ENCODE measurements at regions not wholly inside any gene's neighbourhood (a gene's known extent, or its start where the extent isn't known, plus 50 kb on each side); places are given as distances from the start of the nearest gene placed in this dataset.

DNA sequence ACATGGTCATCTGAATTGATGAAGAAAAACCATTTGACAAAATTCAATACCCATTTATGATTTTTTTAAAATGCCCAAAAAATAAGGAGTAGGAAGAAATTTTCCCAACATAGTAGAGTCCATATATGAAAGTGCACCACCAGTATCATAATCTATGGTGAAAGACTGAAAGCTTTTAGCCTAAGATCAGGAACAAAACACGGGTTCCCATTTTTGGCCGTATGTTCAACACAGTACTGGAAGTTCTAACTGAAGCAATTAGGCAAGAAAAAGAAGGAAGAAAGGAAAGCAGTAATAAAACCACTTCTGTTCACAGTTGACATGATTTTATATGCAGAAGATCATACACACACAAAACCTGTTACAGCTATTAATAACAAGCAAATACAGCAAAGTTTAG lies 227.8 kb upstream of the RAB4A start:
- DNase-seq = no peak
- in situ Hi-C loops (cut with HindIII; ENCODE audit: low pct_ligation_motif_present, low pct_unique_long_range_greater_than_20kb, low sequenced_read_pairs) = no loop called here

DNA sequence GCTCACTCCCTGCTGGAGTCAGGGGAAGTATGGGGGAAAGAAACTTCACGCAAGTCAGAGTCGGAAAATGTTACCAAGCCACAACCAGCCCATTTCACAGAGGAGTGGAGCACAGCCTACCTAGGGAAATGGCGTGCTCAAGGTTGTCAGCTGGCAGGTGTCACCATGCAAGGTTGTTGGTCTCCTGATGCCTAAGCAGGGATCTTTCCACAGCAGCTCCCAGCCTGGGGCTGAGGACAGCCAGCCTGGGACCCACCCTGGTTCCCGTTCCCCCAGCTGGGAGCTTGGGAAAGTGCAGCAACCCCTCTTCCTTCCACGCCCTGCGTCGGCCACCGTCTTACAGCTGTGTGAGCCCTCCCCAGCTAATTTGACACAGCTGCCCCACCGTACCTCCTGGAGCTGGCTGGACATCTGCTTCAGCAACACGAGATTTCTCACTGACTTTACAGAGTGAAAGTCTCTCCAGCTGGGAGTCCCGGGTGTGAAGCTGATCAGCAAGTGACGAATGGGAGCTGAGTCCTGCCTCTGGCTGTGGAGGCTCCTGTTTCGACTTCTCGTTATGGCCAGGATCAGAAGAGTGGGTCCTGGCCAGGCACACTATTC lies 224.6 kb upstream of the RAB4A start:
- no peak for DNase-seq
- in situ Hi-C loops (cut with HindIII; ENCODE audit: low pct_ligation_motif_present, low pct_unique_long_range_greater_than_20kb, low sequenced_read_pairs) = no loop called here

DNA sequence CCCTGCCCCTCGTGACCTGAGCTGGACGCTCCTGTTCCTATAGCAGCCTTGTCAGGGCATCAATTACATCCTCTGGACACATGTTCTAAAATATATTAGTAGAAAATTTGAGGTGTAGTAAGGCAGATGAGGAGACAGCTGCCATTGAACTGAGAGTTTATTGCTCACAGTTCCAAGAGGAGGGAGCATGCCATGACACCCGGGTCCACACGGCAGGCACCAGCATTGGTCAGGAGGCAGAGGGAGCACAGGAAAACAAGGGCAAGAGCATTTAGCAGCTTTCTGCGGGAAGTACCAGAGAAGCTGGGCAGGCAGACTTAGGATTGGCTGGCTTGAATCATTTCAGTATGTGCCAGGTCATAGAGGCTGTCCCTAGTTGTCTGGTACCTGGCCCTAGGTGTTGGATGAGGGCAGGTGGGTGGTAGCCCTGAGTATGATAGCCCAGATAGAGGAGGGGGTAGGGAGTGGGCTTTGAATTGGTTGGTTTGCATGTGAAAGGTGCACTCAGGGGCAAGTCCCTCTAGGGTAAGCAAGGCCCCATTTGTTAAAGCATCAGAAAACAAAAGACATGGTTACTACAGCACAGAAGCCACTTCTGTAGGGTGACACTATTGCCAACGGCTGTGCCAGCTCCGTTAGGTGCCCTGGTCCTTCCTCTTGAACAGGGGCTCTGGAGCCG lies 223.6 kb upstream of the RAB4A start:
- no peak for DNase-seq
- in situ Hi-C loops (cut with HindIII; ENCODE audit: low pct_ligation_motif_present, low pct_unique_long_range_greater_than_20kb, low sequenced_read_pairs) = no loop called here

DNA sequence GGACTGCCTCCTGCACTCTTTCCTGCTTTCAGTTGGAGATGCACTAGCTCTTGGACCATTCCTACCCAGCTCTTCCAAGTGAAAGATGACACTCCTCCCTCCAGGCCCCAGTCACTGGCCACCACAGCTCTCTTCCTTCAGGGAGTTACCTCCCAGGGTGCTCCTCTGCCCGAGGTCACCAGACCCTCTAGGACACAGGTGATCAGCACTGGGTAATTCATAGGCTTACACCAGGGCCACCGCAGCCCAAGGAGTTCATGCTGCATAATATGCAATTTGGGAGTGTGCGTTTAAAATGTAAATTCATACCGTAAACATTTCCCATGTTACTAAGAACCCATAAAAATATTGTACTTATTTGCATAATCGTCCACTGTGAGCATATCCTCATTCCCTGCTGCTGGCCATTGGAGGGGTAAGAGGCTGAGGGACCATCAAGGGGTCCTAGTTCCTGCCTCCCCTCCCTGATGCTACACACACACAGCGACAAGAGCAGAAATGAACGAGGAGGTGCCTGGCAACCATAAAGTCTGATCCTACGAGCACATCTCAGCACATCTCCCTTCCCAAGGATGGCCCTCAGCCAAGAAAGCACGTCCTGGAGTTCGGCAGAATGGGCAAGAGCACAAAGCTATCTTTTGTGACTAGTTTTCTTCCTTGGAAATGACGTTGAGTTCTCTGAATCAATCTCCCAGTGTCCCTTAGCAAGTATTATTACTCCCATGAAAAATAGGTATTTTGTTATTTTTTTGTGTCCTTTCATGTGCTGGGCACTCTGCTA lies 222.9 kb upstream of the RAB4A start:
- no peak for DNase-seq
- in situ Hi-C loops (cut with HindIII; ENCODE audit: low pct_ligation_motif_present, low pct_unique_long_range_greater_than_20kb, low sequenced_read_pairs) = no loop called here

DNA sequence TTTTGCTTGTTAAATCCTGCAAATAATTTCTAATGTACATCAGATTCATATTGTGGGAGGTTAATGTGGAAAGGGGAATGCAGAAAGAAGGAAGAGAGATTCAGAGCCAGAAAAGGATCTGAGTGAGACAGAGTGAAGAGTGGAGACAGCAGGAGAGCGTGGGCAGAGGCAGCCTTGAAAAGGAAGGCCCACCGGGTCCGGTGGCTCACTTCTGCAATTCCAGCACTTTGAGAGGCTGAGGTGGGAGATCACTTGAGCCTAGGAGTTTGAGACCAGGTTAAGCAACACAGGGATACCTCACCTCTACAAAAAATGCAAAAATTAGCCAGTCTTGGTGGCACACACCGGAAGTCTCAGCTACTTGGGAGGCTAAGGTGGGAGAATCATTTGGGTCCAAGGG lies 222.0 kb upstream of the RAB4A start:
- in situ Hi-C loops (cut with HindIII; ENCODE audit: low pct_ligation_motif_present, low pct_unique_long_range_greater_than_20kb, low sequenced_read_pairs) = no loop called here
- DNase-seq = no peak

DNA sequence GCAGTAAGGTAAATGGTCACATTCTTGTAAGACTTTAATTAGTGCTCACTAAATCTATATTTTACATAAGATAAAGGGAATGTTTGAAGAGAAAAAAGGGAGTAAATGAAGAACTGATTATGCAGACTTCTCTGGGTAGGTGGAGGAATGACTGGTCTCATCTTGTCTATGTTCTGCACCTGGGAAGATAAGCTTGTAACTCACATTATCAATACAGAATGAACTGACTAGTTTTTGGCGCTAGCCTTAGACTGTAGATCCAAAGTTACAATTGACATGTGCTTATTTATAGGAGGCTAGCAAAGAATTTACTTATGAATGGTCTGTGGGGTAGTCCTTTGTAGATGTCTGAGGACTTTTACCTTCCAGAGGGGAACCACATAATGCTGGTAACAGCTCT lies 214.9 kb upstream of the RAB4A start:
- in situ Hi-C loops (cut with HindIII; ENCODE audit: low pct_ligation_motif_present, low pct_unique_long_range_greater_than_20kb, low sequenced_read_pairs) = no loop called here
- DNase-seq = no peak

DNA sequence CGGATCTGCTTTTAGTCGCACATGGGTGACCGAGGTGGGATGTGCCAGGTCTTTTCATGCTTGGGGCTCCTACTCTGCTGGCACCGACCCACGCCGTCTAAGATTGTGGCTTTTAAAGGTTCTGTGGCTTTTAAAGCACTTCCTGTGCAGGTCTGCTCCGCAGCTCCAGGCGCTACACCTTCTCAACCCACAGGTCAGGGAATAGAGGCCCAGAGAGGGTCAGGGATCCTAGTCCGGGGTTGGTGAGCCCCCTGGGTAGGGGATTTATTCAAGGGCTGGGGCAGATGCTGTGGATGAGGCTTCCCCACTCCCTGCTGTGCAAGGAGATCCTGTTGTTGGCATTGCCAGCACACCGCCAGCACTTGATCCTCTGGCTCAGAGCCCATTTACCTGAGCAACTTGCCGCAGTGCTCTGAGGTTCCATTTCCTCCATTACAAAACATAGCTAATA lies 212.8 kb upstream of the RAB4A start:
- no peak for DNase-seq
- in situ Hi-C loops (cut with HindIII; ENCODE audit: low pct_ligation_motif_present, low pct_unique_long_range_greater_than_20kb, low sequenced_read_pairs) = no loop called here

DNA sequence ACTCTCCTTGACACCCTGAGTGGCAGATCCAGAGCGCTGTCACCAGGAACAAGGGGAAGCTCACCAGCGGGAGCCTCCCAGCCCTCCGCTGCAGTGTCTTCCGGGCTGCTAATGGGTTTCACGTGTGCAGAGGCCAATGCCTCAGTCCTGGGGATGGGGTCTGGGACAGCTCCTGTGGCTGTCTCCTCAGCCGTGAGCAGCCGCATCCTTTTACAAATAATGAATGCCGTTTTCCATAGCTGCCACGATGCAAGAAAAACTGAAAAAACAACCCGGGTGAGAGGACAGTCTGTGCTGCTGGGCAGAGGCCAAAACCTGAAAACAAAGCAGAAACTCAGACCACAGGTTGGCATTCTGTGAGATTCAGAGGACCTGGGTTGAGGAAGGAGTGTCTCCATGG lies 212.2 kb upstream of the RAB4A start:
- in situ Hi-C loops (cut with HindIII; ENCODE audit: low pct_ligation_motif_present, low pct_unique_long_range_greater_than_20kb, low sequenced_read_pairs) = no loop called here
- DNase-seq = no peak

DNA sequence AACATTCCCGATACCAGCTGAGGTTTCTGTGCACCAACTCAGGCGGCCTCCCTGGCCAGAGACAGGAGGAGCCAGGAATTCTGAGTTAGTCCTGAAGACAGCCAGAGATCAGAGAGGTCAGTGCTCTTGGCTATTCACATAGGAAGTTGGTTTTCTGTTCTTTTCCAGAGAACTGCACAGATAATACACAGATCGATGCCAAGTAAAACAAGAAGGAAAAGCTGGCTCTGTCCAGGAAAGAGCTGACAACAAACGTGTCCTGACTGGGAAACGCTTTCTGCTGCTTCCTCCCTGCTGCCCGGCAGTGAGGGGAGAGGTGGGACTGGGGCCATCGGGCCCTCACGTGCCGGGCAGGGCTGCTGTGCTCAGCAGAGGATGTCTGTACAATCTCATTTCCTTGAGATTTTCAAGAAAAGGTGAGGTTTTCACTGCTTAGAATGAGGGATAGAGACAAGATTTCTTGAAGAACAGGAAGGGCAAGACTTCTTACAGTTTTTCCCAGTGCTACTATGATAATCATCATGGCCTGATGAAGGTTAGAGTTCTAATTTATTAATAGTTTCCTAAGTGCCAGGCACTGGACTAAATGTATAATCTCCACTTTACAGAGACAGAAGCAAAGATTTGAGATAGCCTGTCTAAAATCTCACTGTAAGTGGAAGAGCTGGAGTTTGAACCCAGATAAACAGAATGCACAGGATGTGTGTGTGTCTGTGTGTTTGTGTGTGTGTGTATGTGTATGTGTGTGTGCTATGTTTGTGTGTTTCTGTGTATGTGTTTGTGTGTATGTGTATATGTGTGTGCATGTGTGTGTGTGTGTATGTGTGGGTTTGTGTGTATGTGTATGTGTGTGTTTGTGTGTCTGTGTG lies 211.0 kb upstream of the RAB4A start:
- DNase-seq = no peak
- in situ Hi-C loops (cut with HindIII; ENCODE audit: low pct_ligation_motif_present, low pct_unique_long_range_greater_than_20kb, low sequenced_read_pairs) = no loop called here

DNA sequence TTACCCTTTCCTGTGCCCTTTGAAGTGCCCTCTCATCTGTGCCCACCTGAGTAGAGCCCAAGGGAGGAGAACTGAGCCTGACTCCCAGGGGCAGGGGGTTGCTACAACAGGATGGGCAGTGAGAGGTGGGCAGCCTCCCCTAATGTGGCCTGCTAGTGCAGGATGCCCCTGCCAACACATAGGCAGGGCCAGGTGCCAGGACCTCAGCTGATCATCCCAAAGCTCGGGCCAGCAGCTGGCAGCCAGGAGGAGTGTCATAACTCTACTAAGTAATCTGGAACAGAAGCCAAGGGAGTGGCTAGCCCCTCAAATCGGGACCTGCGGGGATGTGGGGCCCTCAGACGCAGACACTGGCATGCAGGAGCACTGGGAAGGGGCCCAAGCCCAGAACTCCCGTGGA lies 208.8 kb upstream of the RAB4A start:
- in situ Hi-C loops (cut with HindIII; ENCODE audit: low pct_ligation_motif_present, low pct_unique_long_range_greater_than_20kb, low sequenced_read_pairs) = no loop called here
- no peak for DNase-seq

DNA sequence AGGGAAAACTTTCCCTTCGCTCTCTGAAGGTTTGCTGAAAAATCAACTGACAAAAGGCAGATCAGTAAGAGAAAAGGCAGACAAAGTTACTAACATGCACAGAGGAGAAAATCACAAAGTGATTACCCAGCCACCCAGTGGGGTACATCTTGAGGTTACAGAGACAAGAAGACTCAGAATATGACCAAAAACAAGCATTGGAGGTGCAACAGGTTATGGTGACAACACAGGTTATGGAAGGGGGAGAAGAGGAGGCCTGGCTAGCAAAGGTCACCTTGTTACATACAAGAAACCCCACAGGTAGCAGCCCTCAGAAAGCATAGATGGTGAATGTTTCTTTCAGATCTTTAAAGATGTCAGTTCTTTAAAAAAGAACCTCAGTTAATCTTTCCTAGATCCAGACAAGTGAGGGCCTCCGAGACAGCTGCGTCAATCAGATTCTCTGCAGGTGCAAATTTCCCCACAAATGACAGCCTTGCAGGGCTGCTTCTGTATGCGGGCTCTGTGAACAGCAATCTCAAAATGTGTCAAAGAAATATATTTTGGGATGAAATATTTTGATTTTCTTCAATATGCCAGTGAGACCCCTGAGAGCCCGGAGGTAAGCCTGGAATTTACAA lies 207.6 kb upstream of the RAB4A start:
- in situ Hi-C loops (cut with HindIII; ENCODE audit: low pct_ligation_motif_present, low pct_unique_long_range_greater_than_20kb, low sequenced_read_pairs) = no loop called here
- DNase-seq = no peak

DNA sequence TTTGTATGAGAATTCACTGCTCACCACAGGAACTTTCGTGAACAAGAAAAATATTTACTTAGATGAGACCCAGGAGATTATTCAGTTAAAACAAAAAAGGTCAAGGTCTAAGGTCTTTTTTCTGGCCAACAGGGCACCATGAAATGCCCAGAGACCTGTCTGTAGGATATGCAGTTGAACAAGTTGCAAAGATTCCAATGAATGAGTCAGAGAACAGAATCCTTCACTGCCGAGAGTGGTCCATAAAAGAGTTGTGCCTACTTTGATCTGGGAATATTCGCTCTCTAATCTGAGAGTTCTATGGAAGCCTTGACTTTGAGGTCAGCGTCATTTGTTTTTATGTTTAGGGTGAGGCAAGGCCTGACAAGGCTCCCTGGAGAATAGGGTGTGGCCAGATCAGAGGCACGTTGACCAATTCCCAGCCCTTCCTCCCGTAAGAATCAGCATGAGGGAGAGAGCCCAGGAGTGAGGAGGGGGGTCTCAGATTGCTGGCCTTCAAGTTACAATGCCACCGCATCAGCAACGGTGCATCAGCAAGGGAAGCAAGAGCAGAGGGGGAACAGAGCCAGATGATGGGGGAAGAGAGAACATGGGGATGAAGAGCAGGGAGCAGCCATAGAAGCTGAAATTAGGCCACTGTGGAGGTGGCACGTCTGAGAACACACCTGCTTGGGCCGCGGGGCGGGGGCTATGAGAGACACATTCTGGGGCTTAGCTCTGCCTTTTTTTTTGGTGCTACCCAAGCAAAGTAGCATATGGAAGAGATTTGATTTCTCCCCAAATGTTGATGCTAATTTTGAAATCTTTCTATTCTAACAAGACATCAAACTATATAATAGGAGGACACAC lies 206.4 kb upstream of the RAB4A start:
- no peak for DNase-seq

DNA sequence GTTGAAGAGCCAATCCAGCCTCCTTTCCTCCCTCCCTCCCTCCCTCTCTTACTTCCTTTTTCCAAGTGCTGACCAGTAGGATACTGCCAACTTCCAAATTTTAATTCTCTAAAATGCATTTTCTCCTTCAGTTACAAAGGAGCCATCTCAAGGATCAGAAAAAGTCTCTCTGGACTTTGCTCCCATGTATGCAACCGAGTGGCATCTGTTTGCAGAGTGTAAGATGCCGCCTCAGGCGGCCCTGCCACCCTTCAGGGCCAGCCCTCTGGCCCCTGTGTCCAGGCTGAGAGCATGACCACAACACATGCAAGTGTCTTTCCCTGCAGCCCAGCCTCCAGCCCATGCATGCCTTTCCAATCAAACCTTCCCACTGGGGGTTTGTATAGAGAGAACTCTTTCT lies 205.3 kb upstream of the RAB4A start:
- DNase-seq = no peak

More for the DNA sequence above, 206.4 kb upstream of the RAB4A start:
- in situ Hi-C loops (cut with HindIII; ENCODE audit: low pct_ligation_motif_present, low pct_unique_long_range_greater_than_20kb, low sequenced_read_pairs) = no loop called here

DNA sequence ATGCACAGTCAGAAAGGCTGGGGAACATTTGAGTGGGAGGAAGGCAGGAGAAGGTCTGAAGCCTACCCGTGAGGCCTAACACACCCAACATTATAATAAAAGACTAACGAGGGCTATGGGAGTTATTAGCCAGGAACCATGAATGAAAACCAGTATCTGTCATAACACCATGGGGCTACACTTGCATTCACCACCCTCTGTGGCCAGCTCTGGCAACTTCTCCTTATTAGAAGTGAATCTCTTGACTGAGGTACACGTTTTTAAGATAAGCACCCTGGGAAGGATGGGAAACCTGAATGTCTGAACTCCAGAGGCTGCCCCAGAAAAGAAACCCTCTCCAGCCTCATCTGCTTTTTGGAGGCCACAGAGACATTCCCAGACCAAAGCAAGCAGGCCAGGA lies 204.3 kb upstream of the RAB4A start:
- no peak for DNase-seq
- in situ Hi-C loops (cut with HindIII; ENCODE audit: low pct_ligation_motif_present, low pct_unique_long_range_greater_than_20kb, low sequenced_read_pairs) = no loop called here

More for the DNA sequence above, 205.3 kb upstream of the RAB4A start:
- in situ Hi-C loops (cut with HindIII; ENCODE audit: low pct_ligation_motif_present, low pct_unique_long_range_greater_than_20kb, low sequenced_read_pairs) = no loop called here

DNA sequence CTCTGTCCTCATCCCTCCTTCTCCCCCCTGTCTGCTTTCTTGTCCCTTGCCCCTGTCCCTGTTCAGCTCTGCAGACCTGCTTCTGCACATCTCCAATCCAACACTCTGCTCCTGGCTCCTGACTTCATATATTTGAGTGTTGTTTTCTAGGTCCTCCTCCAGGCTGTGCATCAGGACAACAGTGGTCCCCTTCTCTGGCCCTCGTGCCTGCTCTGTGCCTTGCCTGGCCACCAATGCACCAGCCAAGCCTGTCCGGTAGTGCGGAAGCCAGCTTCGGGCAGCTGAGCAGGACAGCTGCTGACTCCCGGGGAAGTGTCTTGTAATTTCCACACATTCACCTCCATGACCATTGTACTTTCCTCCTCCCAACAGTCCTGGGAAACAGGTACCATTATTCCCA lies 203.4 kb upstream of the RAB4A start:
- in situ Hi-C loops (cut with HindIII; ENCODE audit: low pct_ligation_motif_present, low pct_unique_long_range_greater_than_20kb, low sequenced_read_pairs) = no loop called here
- DNase-seq = no peak

DNA sequence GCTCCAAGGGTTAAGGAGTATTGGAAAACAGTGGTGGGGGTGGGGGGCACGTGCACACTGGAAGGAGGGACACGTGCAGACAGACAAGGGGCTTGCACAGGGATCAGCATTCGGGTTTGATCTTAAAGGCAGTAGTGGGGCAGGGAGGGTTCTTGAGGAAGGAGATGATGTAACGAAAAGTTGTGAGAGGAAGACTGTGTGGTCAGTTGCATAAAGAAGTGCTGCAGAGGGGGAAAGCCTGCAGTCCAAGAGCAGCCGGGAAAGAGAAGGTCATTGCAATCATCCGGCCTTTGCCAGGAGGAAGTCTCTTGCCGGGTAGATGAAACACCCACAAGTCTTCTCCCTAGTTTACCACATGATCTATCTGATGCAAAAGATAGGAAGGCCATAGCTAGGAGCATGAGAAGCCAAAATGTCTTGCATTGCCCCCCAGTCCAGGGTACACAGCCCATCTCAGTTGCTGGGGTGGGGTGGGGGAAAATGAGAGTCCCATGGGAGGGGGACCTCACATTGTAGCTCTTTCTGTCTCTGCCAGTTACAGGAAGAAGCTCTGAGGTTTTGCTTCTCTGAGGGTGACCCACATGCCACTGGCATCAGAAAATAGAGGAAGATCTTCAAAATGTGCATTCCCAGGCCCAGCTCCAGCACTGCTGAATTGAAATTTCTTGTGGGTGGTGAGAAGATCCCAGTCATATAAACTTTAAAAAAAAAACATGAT lies 202.5 kb upstream of the RAB4A start:
- in situ Hi-C loops (cut with HindIII; ENCODE audit: low pct_ligation_motif_present, low pct_unique_long_range_greater_than_20kb, low sequenced_read_pairs) = no loop called here
- no peak for DNase-seq

DNA sequence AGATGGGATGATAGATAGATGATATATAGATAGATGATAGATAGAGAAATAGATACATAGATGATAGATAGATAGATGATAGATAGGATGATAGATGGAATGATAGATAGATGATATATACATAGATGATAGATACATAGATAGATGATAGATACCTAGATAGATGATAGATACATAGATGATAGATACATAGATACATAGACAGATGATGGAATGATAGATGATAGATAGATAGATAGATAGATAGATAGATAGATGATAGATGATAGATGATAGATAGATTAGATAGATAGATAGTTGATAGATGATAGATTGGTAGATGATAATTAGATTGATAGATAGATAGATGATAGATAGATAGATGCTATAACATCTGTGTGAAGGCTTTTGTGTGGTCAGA lies 201.7 kb upstream of the RAB4A start:
- in situ Hi-C loops (cut with HindIII; ENCODE audit: low pct_ligation_motif_present, low pct_unique_long_range_greater_than_20kb, low sequenced_read_pairs) = no loop called here
- DNase-seq = no peak
